CD1c-positive myeloid dendritic cell (primary cell): ENCODE measurements at regions not wholly inside any gene's neighbourhood (a gene's known extent, or its start where the extent isn't known, plus 50 kb on each side); places are given as distances from the start of the nearest gene placed in this dataset.
A peak's percentile ranks its signal among the peaks of the same experiment; 100 is the strongest.
"Not testable (repeated sequence)": the region's sequence is repeated elsewhere in the genome, so short reads cannot be mapped to it uniquely, and the experiment has no call there.

Source experiments
- DNase-seq: peaks from one replicate; pipeline ENCODE4 v3.0.0-alpha.2; 2016; ENCODE audit errors: extremely low spot score

DNA sequence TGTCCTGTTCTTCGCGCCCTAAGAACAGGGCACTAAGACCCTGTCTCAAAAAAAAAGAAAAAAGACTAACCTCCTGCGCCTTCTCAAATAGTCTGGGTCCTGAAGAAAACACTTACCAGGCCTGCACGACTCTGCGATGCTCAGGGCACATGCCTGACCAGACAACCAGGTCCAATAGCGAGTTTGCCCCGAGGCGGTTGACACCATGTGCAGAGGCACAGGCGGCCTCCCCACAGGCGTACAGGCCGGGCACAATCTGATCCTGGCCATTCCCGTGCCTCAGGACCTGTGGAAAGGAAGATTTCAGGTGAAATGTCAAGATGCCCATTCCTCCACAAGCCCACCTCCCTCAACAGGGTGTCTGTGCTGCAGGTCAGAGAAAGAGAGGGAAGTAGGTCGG, 65.9 kb upstream of the TNK2 start:
- not testable (repeated sequence) for DNase-seq

DNA sequence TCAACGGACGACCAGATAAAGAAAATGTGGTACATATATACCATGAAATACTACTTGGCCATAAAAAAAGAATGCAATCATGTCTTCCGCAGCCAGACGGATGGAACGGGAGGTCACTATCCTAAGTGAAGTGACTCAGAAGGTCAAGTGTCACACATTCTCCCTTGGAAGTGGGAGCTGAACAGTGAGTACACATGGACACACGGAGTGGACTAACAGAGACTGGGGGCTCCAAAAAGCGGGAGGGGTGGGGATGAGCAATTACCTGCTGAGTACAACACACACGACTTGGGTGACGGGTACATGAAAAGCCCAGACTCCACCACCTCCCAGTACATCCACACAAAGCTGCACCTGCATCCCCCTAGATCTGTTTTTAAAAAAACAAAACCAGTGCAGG, 62.5 kb upstream of the TNK2 start:
- not testable (repeated sequence) for DNase-seq

DNA sequence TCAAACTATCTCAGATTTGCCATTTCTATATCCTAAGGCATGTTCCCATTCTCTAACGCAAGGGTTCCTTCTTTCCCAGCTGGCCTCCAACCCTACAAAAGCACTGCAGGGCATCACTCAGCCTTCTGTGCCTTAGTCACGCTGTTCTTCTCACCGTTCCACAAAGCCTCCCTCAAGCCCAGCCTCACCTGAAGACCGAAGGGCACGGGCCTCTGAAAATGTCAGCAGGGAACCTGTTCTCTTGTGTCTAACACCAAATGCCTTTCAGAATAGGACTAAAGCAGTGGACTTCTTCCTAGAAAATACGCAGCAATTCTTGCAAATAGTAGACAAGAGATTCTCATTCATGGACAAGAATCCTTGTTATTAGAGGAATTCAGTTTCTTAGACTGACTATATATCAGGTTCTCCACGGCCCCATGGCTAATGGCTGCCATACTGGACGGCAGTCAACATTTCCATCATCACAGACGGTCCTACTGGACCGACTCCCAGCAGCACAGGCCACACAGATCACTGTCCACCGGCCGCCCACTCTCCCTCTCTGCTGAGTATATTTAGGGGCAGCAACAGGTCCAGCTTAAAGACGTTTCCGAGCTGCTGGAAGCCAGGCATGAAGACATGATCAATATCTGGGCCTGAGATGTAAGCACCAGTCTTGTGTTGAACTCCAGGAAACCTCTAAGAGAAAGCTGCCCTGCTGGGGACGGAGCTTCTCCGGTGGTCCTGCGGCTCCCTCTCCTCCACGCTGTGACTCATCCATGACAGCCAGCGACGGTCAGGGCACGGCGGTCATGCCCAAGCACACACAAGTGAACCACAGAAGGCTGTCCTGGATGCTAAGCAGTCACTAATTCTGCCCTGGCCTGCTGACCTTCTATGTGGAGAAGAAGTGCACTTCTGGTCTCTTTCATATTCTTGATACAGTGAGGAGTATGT, 61.8 kb upstream of the TNK2 start:
- not testable (repeated sequence) for DNase-seq

GRCh38 chr3:195969341-195969740, 61.0 kb upstream of the TNK2 start:
- DNase-seq = not testable (repeated sequence)

GRCh38 chr3:195968104-195968503, 59.8 kb upstream of the TNK2 start:
- not testable (repeated sequence) for DNase-seq

DNA sequence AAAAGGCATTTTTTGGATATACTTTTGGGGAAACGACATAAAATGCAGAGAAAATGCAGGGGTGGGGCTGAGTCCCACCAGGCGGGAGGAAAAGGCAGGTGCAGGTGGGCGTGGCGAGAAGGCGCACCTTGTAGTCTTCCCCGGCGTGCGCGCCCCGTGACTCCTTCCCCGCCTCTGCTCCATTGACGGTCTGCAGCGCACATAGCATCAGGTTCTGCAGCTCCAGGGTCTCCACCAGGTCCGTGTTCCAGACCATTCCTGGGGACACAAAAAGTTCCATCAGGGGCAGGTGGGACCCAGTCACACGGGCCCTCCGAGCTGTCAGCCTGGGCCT, 59.0 kb upstream of the TNK2 start:
- DNase-seq = not testable (repeated sequence)

- not testable (repeated sequence) for DNase-seq
These were observed 58.4 kb upstream of the TNK2 start for GRCh38 chr3:195966563-195967386.

DNA sequence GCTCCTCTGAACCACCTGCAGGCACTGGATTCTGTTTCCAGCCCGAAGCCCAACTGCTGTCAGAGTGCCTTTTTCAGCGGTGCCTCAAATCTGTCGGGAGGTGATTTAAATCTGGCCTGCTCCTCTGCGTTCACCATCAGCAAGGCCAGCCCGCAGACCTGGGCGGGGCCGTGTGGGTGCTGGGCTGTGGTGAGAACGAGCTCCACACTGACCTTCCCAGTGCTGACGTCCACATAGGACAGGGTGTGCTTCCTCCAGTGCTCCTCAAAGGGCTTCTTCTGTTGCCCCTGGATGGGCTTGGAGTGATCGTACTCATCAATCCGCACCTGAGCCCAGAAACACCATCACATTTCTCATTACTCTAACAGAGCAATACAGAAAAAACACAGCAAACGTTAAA, 56.9 kb upstream of the TNK2 start:
- DNase-seq = not testable (repeated sequence)

- not testable (repeated sequence) for DNase-seq
These were observed 56.2 kb upstream of the TNK2 start for GRCh38 chr3:195964318-195965107.

DNA sequence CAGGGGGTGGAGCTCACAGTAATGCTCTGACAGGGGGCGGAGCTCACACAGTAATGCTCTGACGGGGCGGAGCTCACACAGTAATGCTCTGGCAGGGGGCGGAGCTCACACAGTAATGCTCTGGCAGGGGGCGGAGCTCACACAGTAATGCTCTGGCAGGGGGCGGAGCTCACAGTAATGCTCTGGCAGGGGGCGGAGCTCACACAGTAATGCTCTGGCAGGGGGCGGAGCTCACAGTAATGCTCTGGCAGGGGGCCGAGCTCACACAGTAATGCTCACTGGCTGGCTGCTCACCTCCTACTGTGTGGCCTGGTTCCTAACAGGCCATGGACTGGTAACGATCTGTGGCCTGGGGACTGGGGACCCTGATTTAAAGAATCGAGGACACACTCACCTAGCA, 53.9 kb upstream of the TNK2 start:
- not testable (repeated sequence) for DNase-seq

DNA sequence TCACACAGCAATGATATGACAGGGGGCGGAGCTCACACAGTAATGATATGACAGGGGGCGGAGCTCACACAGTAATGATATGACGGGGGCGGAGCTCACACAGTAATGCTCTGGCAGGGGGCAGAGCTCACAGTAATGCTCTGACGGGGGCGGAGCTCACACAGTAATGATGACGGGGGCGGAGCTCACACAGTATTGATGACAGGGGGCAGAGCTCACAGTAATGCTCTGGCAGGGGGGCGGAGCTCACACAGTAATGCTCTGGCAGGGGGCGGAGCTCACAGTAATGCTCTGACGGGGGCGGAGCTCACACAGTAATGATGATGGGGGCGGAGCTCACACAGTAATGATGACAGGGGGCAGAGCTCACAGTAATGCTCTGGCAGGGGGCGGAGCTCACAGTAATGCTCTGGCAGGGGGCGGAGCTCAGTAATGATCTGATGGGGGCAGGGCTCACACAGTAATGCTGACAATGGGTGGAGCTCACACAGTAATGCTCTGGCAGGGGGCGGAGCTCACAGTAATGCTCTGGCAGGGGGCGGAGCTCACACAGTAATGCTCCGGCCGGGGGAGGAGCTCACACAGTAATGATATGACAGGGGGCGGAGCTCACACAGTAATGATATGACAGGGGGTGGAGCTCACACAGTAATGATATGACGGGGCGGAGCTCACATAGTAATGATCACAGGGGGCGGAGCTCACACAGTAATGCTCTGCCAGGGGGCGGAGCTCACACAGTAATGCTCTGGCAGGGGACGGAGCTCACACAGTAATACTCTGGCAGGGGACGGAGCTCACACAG, 52.8 kb upstream of the TNK2 start:
- DNase-seq = peak; percentile 32

DNA sequence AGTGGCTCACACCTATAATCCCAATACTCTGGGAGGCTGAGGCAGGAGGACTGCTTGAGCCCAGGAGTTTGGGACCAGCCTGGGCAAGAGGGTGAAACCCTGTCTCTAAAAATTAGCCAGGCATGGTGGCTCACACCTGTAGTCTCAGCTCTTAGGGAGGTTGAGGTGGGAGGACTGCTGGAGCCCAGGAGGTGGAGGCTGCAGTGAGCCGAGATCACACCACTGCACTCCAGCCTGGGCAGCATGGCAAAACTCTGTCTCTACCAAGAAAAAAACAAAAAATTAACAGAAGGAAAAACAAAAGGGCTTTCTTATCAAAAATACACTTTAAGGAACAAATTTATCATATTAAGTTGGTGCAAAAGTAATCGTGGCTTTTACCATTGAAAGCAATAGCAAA, 51.8 kb upstream of the TNK2 start:
- not testable (repeated sequence) for DNase-seq

DNA sequence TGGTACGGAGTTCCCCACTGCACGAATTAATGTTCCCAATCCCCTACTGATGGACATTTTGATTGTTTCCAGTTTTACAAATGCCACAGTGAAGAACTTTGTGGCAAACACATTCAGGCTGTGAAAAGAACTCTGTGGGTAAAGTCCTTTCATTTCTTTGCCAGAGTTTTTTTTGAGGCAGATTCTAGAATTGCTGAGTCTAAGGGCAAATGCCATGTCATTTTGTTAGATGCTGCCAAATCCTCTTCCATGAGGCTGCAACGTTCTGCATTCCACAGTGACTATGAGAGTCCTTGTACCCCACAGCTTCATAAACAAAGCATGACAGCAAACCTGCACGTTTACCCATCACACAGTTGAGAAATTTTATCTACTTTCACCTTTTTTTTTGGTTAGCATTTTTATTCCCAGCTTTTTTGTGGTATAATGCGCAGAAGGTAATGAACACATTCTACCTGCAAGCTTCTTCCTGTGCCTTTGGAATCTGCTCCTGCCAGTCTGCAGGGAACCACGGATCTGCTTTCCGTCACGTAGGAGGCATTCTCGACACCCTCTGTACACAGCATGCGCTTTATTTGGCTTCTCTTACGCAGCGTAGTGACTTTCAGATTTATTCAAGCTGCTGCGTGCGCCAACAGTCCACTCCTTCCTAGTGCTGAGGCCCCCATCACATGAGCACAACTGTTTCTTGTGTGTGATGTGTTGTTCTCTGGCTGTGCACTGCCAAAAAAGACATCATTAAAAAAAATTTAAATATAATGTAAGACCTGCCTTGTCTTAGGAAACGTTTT, 51.2 kb upstream of the TNK2 start:
- not testable (repeated sequence) for DNase-seq

GRCh38 chr3:195958736-195959135, 50.4 kb upstream of the TNK2 start:
- DNase-seq = not testable (repeated sequence)
